ENCODE measurements at regions not wholly inside any gene's neighbourhood (a gene's known extent, or its start where the extent isn't known, plus 50 kb on each side); places are given as distances from the start of the nearest gene placed in this dataset.

DNA sequence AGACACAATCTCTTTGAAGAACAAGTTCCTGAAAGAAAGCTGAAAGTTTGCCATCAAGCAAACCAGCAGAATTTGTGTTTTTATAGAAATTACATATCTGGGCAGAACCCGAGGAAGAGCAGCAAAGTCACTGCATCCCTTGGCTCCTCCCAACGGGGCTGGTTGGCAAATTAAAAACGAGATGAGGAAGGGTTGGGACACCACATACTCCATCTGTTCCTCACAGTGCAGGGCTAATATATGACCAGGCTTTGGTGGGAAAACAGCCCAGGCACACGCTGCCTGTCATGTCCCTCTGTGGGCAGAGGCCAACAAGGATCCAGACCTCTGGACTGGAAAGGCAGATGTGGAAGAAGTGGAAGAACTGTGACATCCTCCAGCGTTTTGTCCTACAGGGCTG lies 607.3 kb downstream of the CDH26 start:
- DNase-seq (ENCODE audit: low read depth): no peak
- Histone ChIP-seq H3K36me3 (ENCODE audit: control insufficient read depth, insufficient read depth, low read length) (no peaks in the 10 kb centered on the region), H3K4me3 (ENCODE audit: low read depth, low read length) (no peak overlapping the region), H3K27me3 (ENCODE audit: control insufficient read depth, insufficient read depth, low read length) (no peaks in the 10 kb centered on the region)
- ChIA-PET CTCF (no interaction called here), POLR2A (no interaction called here)
- TF ChIP-seq, protein P1, sequence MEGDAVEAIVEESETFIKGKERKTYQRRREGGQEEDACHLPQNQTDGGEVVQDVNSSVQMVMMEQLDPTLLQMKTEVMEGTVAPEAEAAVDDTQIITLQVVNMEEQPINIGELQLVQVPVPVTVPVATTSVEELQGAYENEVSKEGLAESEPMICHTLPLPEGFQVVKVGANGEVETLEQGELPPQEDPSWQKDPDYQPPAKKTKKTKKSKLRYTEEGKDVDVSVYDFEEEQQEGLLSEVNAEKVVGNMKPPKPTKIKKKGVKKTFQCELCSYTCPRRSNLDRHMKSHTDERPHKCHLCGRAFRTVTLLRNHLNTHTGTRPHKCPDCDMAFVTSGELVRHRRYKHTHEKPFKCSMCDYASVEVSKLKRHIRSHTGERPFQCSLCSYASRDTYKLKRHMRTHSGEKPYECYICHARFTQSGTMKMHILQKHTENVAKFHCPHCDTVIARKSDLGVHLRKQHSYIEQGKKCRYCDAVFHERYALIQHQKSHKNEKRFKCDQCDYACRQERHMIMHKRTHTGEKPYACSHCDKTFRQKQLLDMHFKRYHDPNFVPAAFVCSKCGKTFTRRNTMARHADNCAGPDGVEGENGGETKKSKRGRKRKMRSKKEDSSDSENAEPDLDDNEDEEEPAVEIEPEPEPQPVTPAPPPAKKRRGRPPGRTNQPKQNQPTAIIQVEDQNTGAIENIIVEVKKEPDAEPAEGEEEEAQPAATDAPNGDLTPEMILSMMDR (IDR thresholded peaks at IDR 0.05; ENCODE audit: insufficient read depth, low read depth, low read length): no peak

DNA sequence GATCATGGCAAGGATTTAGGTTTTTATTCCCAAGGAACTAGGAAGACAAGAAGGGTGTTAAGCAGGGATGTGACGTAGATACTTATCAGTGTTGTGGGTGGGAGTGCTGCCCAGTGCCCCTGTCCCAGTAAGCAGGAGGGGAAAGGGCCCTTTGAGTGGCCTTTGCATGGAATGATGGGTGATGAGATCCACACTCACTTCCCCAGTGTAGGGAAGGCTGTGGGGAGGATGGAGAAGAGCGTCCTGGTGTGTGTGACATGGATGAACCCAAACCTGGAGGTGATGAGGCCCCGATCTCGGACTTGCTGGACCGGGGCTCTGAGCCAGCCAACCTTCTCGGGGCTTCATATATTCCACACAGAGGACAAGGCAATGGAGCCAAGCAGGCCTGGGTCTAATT lies 610.9 kb downstream of the CDH26 start:
- TF ChIP-seq, protein P1 (IDR thresholded peaks at IDR 0.05; ENCODE audit: insufficient read depth, low read depth, low read length): no peak
- ChIA-PET CTCF (no interaction called here), POLR2A (no interaction called here)
- Histone ChIP-seq H3K36me3 (ENCODE audit: control insufficient read depth, insufficient read depth, low read length) (no peaks in the 10 kb centered on the region), H3K4me3 (ENCODE audit: low read depth, low read length) (no peak overlapping the region), H3K27me3 (ENCODE audit: control insufficient read depth, insufficient read depth, low read length) (no peaks in the 10 kb centered on the region)
- DNase-seq (ENCODE audit: low read depth): no peak

DNA sequence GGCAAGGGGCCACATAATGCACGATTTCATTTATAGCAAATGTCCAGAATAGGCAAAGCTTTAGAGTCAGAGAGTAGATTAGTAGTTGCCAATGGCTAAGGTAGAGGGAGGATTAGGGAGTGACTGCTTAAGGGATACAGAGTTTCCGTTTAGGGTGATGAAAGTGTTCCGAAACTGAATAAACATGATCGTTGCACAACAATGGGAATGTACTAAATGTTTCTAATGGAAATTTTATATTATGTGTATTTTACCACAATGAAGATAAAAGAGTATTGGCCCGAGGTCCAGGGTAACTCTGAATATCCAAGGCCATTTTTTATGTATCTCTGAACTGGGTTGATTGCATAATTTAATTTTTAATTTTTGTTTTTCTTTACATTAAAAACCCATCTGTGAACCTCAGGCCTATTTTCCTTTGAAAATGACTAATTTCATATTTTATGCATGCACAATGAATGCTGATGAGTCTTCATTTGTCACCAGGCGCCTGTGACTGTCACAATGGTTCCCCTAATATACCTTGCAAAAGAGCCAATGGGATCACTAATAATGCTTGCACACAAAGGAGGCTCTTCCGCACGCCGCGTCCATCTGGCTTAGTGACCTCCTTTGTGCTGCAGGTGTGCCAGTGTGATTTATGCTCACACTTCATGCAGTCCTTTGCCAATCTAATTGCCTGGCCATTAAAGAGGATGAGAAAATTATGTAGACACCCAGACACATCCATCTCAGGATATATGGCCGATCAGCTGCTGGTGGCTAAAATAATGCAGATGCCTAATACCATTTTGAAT lies 612.5 kb downstream of the CDH26 start:
- Histone ChIP-seq H3K27me3 (ENCODE audit: control insufficient read depth, insufficient read depth, low read length) (no peaks in the 10 kb centered on the region), H3K36me3 (ENCODE audit: control insufficient read depth, insufficient read depth, low read length) (no peaks in the 10 kb centered on the region), H3K4me3 (ENCODE audit: low read depth, low read length) (no peak overlapping the region)
- ChIA-PET CTCF (no interaction called here), POLR2A (no interaction called here)
- DNase-seq (ENCODE audit: low read depth): no peak
- TF ChIP-seq, protein P1 (IDR thresholded peaks at IDR 0.05; ENCODE audit: insufficient read depth, low read depth, low read length): no peak

DNA sequence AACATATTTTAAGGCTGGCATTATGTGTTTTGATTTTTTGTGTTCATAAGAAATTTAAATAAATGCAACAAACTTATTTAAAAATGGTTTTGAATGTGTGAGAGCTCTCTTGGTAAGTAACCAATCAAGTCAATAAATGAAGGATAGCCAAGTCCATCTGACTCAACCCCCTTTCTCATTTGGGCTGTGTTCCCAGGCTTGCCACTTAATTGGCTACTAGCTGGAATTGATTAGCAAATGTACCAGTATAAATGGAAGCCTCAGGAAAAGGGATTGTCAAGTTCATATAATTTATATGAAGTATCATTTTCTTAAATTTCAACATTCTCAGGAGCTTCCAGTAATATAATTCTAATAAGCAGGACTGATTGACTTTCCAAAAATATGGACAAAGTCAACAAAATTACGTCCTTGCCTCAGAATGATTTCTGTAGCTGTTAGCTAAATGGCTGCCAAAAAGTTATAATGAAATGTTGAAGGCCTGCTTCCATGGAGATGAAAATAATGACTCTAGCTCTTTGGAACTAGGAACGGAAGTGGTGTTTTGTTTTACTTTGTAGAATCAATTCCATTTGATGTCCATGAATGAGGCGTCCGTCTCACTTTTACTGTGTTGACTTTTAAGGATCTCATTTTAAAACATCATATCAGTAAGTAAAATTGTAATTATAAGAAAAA lies 614.9 kb downstream of the CDH26 start:
- ChIA-PET POLR2A (no interaction called here), CTCF (no interaction called here)
- TF ChIP-seq, protein P1 (IDR thresholded peaks at IDR 0.05; ENCODE audit: insufficient read depth, low read depth, low read length): no peak
- Histone ChIP-seq H3K4me3 (ENCODE audit: low read depth, low read length) (no peak overlapping the region), H3K27me3 (ENCODE audit: control insufficient read depth, insufficient read depth, low read length) (no peaks in the 10 kb centered on the region), H3K36me3 (ENCODE audit: control insufficient read depth, insufficient read depth, low read length) (no peaks in the 10 kb centered on the region)
- no peak for DNase-seq (ENCODE audit: low read depth)

DNA sequence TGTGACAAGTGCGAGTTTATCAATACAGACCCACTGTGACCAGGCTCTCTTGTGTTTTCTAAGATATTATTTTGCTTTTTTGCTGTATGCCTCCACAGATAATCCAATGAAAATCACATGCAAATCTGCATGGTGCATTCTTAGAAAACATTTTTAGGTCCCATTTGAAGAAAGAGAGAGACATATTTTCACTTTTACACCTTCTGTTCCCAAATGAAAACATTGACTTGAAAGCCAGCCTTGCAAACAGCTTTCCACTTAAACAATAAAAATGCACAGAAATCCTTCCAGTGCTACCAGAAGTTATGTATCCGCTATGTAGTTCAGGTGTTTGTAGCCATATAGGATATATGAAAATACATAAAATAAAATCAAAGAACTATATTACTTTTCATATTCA lies 618.0 kb downstream of the CDH26 start:
- TF ChIP-seq, protein P1 (IDR thresholded peaks at IDR 0.05; ENCODE audit: insufficient read depth, low read depth, low read length): no peak
- no peak for DNase-seq (ENCODE audit: low read depth)
- no peaks in the 10 kb centered on the region for H3K36me3 ChIP-seq (ENCODE audit: control insufficient read depth, insufficient read depth, low read length)
- no peaks in the 10 kb centered on the region for H3K27me3 ChIP-seq (ENCODE audit: control insufficient read depth, insufficient read depth, low read length)
- no peak overlapping the region for H3K4me3 ChIP-seq (ENCODE audit: low read depth, low read length)
- POLR2A ChIA-PET: no interaction called here
- CTCF ChIA-PET: no interaction called here
